Keratinocyte (primary cell): ENCODE measurements at regions not wholly inside any gene's neighbourhood (a gene's known extent, or its start where the extent isn't known, plus 50 kb on each side); places are given as distances from the start of the nearest gene placed in this dataset.

Experiments used
- DNase-seq: peaks from one replicate; pipeline ENCODE4 v3.0.0-alpha.2; 2011; ENCODE audit warnings: low read depth, missing footprints, low spot score
- FAIRE-seq: peaks from 2 replicates; lab custom pipeline; 2011; peaks lifted over from hg19 to GRCh38; lab: Jason Lieb, UNC
- H2AFZ ChIP-seq: 2 replicates; pipeline ENCODE4 v1.6.0; 2012; ENCODE audit warnings: low read length, control low read depth, inconsistent platforms; ENCODE audit not compliant: control insufficient read depth
- H3K27ac ChIP-seq: 2 replicates; pipeline ENCODE4 v1.5.1; 2011; ENCODE audit warnings: low read length; ENCODE audit not compliant: control insufficient read depth, insufficient read depth
- H3K27me3 ChIP-seq: 3 replicates; pipeline ENCODE4 v1.6.0; 2011; ENCODE audit warnings: low read length; ENCODE audit not compliant: control insufficient read depth, insufficient read depth; ENCODE audit errors: extremely low read depth
- H3K36me3 ChIP-seq, 2 experiments: 2 replicates in 1 of 2; 3 replicates in 1 of 2; pipeline ENCODE4 v1.5.1; 2011; ENCODE audit warnings: low read length in 2 of 2, mild to moderate bottlenecking in 1 of 2; ENCODE audit not compliant: control insufficient read depth in 2 of 2, insufficient read depth in 2 of 2; ENCODE audit errors: extremely low read depth in 1 of 2
- H3K4me1 ChIP-seq: 3 replicates; pipeline ENCODE4 v1.5.1; 2011; ENCODE audit warnings: low read length; ENCODE audit not compliant: control insufficient read depth, insufficient read depth; ENCODE audit errors: extremely low read depth
- H3K4me2 ChIP-seq: 3 replicates; pipeline ENCODE4 v1.6.0; 2011; ENCODE audit warnings: low read depth, low read length; ENCODE audit not compliant: control insufficient read depth, insufficient read depth; ENCODE audit errors: extremely low read depth
- H3K4me3 ChIP-seq, 3 experiments: fragments of 200-600 bp in 1 of 3; sonication (generic) in 1 of 3; 2 replicates in 2 of 3; 3 replicates in 1 of 3; pipeline ENCODE4 v1.5.1; 2011 to 2016; ENCODE audit warnings: low read length in 3 of 3, mild to moderate bottlenecking in 3 of 3, control low read depth in 2 of 3, inconsistent platforms in 1 of 3, low read depth in 1 of 3, mixed read lengths in 1 of 3, mixed run types in 1 of 3, moderate library complexity in 1 of 3; ENCODE audit not compliant: control insufficient read depth in 2 of 3, insufficient read depth in 2 of 3; ENCODE audit errors: extremely low read depth in 1 of 3
- H3K79me2 ChIP-seq: 2 replicates; pipeline ENCODE4 v1.6.0; 2012; ENCODE audit warnings: low read length; ENCODE audit not compliant: control insufficient read depth, insufficient read depth
- H3K9ac ChIP-seq: 3 replicates; pipeline ENCODE4 v1.6.0; 2011; ENCODE audit warnings: low read length; ENCODE audit not compliant: control insufficient read depth, insufficient read depth; ENCODE audit errors: extremely low read depth
- H3K9me1 ChIP-seq: 3 replicates; pipeline ENCODE4 v1.6.0; 2011; ENCODE audit warnings: low read length; ENCODE audit not compliant: control insufficient read depth, insufficient read depth; ENCODE audit errors: extremely low read depth
- H3K9me3 ChIP-seq: 2 replicates; pipeline ENCODE4 v1.5.1; 2012; ENCODE audit warnings: low read depth, low read length; ENCODE audit not compliant: control insufficient read depth
- H4K20me1 ChIP-seq: 3 replicates; pipeline ENCODE4 v1.6.0; 2011; ENCODE audit warnings: low read length; ENCODE audit not compliant: control insufficient read depth, insufficient read depth; ENCODE audit errors: extremely low read depth
- CTCF ChIP-seq, 3 experiments: IDR thresholded peaks in 1 of 3; conservative IDR thresholded peaks in 1 of 3; optimal IDR thresholded peaks in 1 of 3; 2 replicates in 2 of 3; 3 replicates in 1 of 3; pipeline versions ENCODE3 to v1.5.1; 2011; ENCODE audit warnings: low read length in 3 of 3, mild to moderate bottlenecking in 3 of 3, moderate library complexity in 2 of 3, control low read depth in 1 of 3, inconsistent platforms in 1 of 3; ENCODE audit not compliant: insufficient read depth in 2 of 3; ENCODE audit errors: extremely low read depth in 1 of 3
- EZH2 ChIP-seq: IDR thresholded peaks from one replicate; pipeline ENCODE4 v1.6.1; 2012; ENCODE audit warnings: inconsistent platforms, mild to moderate bottlenecking, low read length, moderate library complexity
- dilution Hi-C: fragments of 300-500 bp; cut with MboI; formaldehyde crosslinking; loops from one replicate; pipeline ENCODE4 v1.7.0; 2020; ENCODE audit warnings: low sequenced_read_pairs; ENCODE audit not compliant: extremely low pct_ligation_motif_present

GRCh38 chr4:162522724-162523123 is 358.9 kb upstream of the FSTL5 start:
- H2AFZ ChIP-seq: no peak overlapping the region
- H4K20me1 ChIP-seq: no peaks in the 10 kb centered on the region
- no peaks in the 10 kb centered on the region for H3K36me3 ChIP-seq
- H3K4me3 ChIP-seq: no peak overlapping the region
- DNase-seq (no peak), FAIRE-seq (no peak)
- H3K9me1 ChIP-seq: no peaks in the 10 kb centered on the region
- no peaks in the 10 kb centered on the region for H3K9me3 ChIP-seq
- H3K9ac ChIP-seq: no peak overlapping the region
- no peaks in the 10 kb centered on the region for H3K79me2 ChIP-seq
- no peaks in the 10 kb centered on the region for H3K4me1 ChIP-seq
- no peak overlapping the region for H3K4me2 ChIP-seq
- TF ChIP-seq CTCF (optimal IDR thresholded peaks at IDR 0.05 in 1 of 3, IDR thresholded peaks at IDR 0.05 in 1 of 3, conservative IDR thresholded peaks at IDR 0.05 in 1 of 3; ENCODE audit: extremely low read depth in 1 of 3, insufficient read depth in 2 of 3, low read length in 3 of 3): no peak
- TF ChIP-seq EZH2: no peak
- dilution Hi-C loops: loop anchor here (25.0 kb wide), 1 partner anchor 515 kb away; no protein-coding TSS in a partner anchor
- H3K27me3 ChIP-seq: no peaks in the 10 kb centered on the region
- H3K27ac ChIP-seq: no peak overlapping the region

GRCh38 chr4:162510937-162511336 is 347.1 kb upstream of the FSTL5 start:
- no peaks in the 10 kb centered on the region for H3K4me1 ChIP-seq
- H3K36me3 ChIP-seq: no peaks in the 10 kb centered on the region
- FAIRE-seq: no peak
- no peaks in the 10 kb centered on the region for H3K9me3 ChIP-seq
- no peak overlapping the region for H3K4me3 ChIP-seq
- H3K4me2 ChIP-seq: no peak overlapping the region
- no peaks in the 10 kb centered on the region for H3K79me2 ChIP-seq
- no peaks in the 10 kb centered on the region for H3K27me3 ChIP-seq
- TF ChIP-seq CTCF (optimal IDR thresholded peaks at IDR 0.05 in 1 of 3, IDR thresholded peaks at IDR 0.05 in 1 of 3, conservative IDR thresholded peaks at IDR 0.05 in 1 of 3; ENCODE audit: extremely low read depth in 1 of 3, insufficient read depth in 2 of 3, low read length in 3 of 3) (no peak), EZH2 (no peak)
- no peak for DNase-seq
- H4K20me1 ChIP-seq: no peaks in the 10 kb centered on the region
- H2AFZ ChIP-seq: no peak overlapping the region
- no peak overlapping the region for H3K27ac ChIP-seq
- no peaks in the 10 kb centered on the region for H3K9me1 ChIP-seq
- H3K9ac ChIP-seq: no peak overlapping the region
- dilution Hi-C loops: loop anchor here (25.0 kb wide), 1 partner anchor 526 kb away; no protein-coding TSS in a partner anchor
